OCI-LY1 (cell line): ENCODE measurements at regions not wholly inside any gene's neighbourhood (a gene's known extent, or its start where the extent isn't known, plus 50 kb on each side); places are given as distances from the start of the nearest gene placed in this dataset.

Experiments
- H2AFZ ChIP-seq: fragments of 200-600 bp; sonication (generic), shearing (Covaris generic); 2 replicates; pipeline ENCODE4 v1.6.0; 2014; ENCODE audit warnings: antibody characterized with exemption, mild to moderate bottlenecking, low read length
- H3F3A ChIP-seq: fragments of 200-600 bp; sonication (generic), shearing (Covaris generic); 2 replicates; pipeline ENCODE4 v1.6.0; 2014; ENCODE audit warnings: mild to moderate bottlenecking, antibody characterized with exemption, low read length, moderate library complexity; ENCODE audit not compliant: insufficient read depth
- H3K27ac ChIP-seq: fragments of 200-600 bp; sonication (generic); 2 replicates; pipeline ENCODE4 v1.5.1; 2014; ENCODE audit warnings: low read length, mixed run types, mild to moderate bottlenecking, low read depth; ENCODE audit not compliant: poor library complexity, severe bottlenecking
- H3K27me3 ChIP-seq: fragments of 200-600 bp; sonication (generic); 2 replicates; pipeline ENCODE4 v1.6.0; 2014; ENCODE audit warnings: antibody characterized with exemption, mild to moderate bottlenecking, low read length, moderate library complexity; ENCODE audit not compliant: insufficient read depth
- H3K36me3 ChIP-seq: fragments of 200-600 bp; sonication (generic); 2 replicates; pipeline ENCODE4 v1.6.1; 2014; ENCODE audit warnings: mild to moderate bottlenecking, antibody characterized with exemption, low read length, moderate library complexity, mixed read lengths; ENCODE audit not compliant: insufficient read depth
- H3K4me1 ChIP-seq: fragments of 200-600 bp; sonication (generic); 2 replicates; pipeline ENCODE4 v1.5.1; 2014; ENCODE audit warnings: mild to moderate bottlenecking, low read length, moderate library complexity; ENCODE audit not compliant: insufficient read depth, severe bottlenecking
- H3K4me2 ChIP-seq: fragments of 200-600 bp; sonication (generic), shearing (Covaris generic); 2 replicates; pipeline ENCODE4 v1.6.1; 2014; ENCODE audit warnings: low read length
- H3K4me3 ChIP-seq: fragments of 200-600 bp; sonication (generic); 2 replicates; pipeline ENCODE4 v1.5.1; 2014; ENCODE audit warnings: low read length, low read depth, mild to moderate bottlenecking, mixed read lengths; ENCODE audit not compliant: poor library complexity, severe bottlenecking
- H3K79me2 ChIP-seq: fragments of 200-600 bp; shearing (Covaris generic); 2 replicates; pipeline ENCODE4 v1.6.1; 2016; ENCODE audit warnings: mixed run types, low read length, mixed read lengths; ENCODE audit not compliant: insufficient read depth
- H3K9ac ChIP-seq: fragments of 200-600 bp; sonication (generic), shearing (Covaris generic); 2 replicates; pipeline ENCODE4 v1.6.1; 2014; ENCODE audit warnings: mild to moderate bottlenecking, low read length, mixed read lengths
- H3K9me2 ChIP-seq: fragments of 200-600 bp; sonication (generic), shearing (Covaris generic); 2 replicates; pipeline ENCODE4 v1.6.1; 2014; ENCODE audit warnings: low read depth, mild to moderate bottlenecking, low read length, mixed read lengths
- H3K9me3 ChIP-seq: fragments of 200-600 bp; shearing (Covaris generic); 2 replicates; pipeline ENCODE4 v1.6.1; 2014; ENCODE audit warnings: low read length, mixed read lengths
- H4K20me1 ChIP-seq: fragments of 200-600 bp; sonication (generic), shearing (Covaris generic); 2 replicates; pipeline ENCODE4 v1.6.0; 2016; ENCODE audit warnings: mild to moderate bottlenecking, low read length; ENCODE audit not compliant: insufficient read depth
- EZH2 ChIP-seq: fragments of 200-600 bp; sonication (generic), shearing (Covaris generic); IDR thresholded peaks from 2 replicates; pipeline ENCODE4 v1.8.0; 2017; ENCODE audit warnings: borderline replicate concordance, mixed run types, mild to moderate bottlenecking, antibody characterized with exemption, low read length, moderate library complexity, mixed read lengths
- TF ChIP-seq, protein P1 (sequence below): fragments of 200-600 bp; sonication (generic), shearing (Covaris generic); IDR thresholded peaks from 2 replicates; pipeline ENCODE4 v1.5.1; 2017; ENCODE audit warnings: mild to moderate bottlenecking, antibody characterized with exemption, low read length, moderate library complexity, mixed read lengths

DNA sequence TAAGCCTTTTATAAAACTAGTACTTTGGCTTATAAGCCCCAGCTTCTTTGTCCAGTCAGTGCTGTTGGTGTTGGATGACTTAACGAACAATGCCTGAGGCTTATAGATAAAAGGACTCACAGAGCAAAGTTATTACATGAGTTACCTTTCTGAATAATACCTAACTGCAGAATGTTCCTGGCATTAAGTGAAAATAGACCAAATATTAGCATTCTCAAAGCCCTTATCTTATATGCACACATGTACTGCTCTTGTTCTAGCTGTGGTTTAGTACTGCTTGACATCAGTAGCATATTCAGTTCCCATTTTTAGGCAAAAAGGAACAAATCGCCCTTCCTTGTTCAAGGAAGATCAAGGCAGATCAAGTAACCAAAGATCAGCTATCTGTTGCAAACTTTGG, 131.6 kb downstream of the ZNF330 start:
- Histone ChIP-seq H3K9me2 (no peaks in the 10 kb centered on the region), H3K9ac (no peak overlapping the region), H3K27ac (no peak overlapping the region), H3K79me2 (no peaks in the 10 kb centered on the region), H3K4me2 (no peak overlapping the region), H3K4me3 (no peak overlapping the region), H3K27me3 (no peaks in the 10 kb centered on the region), H2AFZ (no peak overlapping the region), H3K9me3 (no peaks in the 10 kb centered on the region), H3K36me3 (no peaks in the 10 kb centered on the region), H4K20me1 (no peaks in the 10 kb centered on the region), H3K4me1 (no peaks in the 10 kb centered on the region), H3F3A (no peaks in the 10 kb centered on the region)
- TF ChIP-seq EZH2, result no peak
- TF ChIP-seq, protein P1, sequence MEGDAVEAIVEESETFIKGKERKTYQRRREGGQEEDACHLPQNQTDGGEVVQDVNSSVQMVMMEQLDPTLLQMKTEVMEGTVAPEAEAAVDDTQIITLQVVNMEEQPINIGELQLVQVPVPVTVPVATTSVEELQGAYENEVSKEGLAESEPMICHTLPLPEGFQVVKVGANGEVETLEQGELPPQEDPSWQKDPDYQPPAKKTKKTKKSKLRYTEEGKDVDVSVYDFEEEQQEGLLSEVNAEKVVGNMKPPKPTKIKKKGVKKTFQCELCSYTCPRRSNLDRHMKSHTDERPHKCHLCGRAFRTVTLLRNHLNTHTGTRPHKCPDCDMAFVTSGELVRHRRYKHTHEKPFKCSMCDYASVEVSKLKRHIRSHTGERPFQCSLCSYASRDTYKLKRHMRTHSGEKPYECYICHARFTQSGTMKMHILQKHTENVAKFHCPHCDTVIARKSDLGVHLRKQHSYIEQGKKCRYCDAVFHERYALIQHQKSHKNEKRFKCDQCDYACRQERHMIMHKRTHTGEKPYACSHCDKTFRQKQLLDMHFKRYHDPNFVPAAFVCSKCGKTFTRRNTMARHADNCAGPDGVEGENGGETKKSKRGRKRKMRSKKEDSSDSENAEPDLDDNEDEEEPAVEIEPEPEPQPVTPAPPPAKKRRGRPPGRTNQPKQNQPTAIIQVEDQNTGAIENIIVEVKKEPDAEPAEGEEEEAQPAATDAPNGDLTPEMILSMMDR, result no peak

DNA sequence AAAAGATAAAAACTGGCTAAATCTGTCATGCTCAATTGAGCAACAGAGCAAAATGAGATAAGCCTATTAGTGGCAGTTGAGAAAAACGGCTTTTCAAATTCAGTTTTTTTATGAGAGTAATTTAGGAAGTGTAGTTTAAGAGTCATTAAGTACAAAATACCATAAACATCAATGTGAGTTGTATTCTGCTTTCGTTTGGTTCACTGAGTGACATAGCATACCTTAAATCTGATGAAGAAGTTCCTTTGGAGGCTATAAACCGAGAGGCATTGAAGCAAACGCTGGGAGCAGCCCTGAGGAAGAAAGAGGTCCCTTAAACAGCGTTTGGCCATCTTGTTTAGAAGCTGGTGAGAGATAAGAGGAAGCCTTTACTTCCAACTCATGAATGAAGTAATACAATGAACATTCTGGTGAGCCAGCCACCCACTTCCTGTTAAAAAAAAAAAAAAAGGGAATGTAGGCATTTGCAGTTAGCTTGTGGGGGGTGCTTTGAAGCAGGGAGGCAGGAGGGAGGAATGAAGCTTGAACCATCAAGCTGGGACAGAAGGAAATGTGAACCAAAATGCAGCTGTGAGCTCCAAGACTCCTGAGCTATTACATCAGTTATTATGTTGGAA, 132.3 kb downstream of the ZNF330 start:
- no peak overlapping the region for H2AFZ ChIP-seq
- no peak overlapping the region for H3K27ac ChIP-seq
- H4K20me1 ChIP-seq, result no peaks in the 10 kb centered on the region
- TF ChIP-seq EZH2, result no peak
- TF ChIP-seq, protein P1, result no peak
- H3K9ac ChIP-seq, result no peak overlapping the region
- no peaks in the 10 kb centered on the region for H3K9me3 ChIP-seq
- no peaks in the 10 kb centered on the region for H3K4me1 ChIP-seq
- H3K36me3 ChIP-seq, result no peaks in the 10 kb centered on the region
- no peaks in the 10 kb centered on the region for H3K79me2 ChIP-seq
- H3F3A ChIP-seq, result no peaks in the 10 kb centered on the region
- no peaks in the 10 kb centered on the region for H3K9me2 ChIP-seq
- no peak overlapping the region for H3K4me2 ChIP-seq
- no peak overlapping the region for H3K4me3 ChIP-seq
- H3K27me3 ChIP-seq, result no peaks in the 10 kb centered on the region

DNA sequence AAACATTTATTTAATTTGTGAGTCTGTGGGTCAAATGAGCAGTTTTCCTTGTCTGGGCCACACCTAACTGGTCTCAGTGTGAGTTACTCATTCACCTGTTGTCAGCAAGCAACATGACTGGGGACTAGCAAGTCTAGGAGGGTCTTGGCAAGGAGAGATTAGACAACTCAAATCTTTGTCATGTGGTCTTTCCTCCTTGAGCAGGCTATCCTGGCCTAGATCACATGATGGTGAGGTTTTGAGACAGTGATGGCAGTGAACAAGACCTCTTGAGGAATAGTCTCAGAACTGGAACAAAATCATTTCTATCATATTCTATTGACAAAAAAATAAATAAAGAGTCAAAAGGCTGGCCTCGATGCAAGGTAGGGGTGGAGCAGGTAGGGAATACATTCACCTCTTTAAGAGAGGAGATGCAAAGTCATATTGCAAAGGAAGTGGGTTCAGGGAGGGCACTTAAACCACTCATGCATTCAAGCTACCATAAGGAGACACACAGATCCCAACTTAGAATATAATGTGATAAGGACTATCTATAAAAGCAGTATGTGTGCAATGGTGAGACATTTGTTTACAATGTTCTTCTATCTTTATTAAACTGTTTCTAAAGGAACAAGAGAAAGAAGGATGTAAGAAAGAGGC, 135.7 kb downstream of the ZNF330 start:
- Histone ChIP-seq H3K4me2 (no peak overlapping the region), H3K9ac (no peak overlapping the region), H4K20me1 (no peaks in the 10 kb centered on the region), H3K36me3 (no peaks in the 10 kb centered on the region), H3K4me3 (no peak overlapping the region), H3K9me3 (no peaks in the 10 kb centered on the region), H3K79me2 (no peaks in the 10 kb centered on the region), H3K9me2 (no peaks in the 10 kb centered on the region), H3K4me1 (no peaks in the 10 kb centered on the region), H3K27ac (no peak overlapping the region), H2AFZ (no peak overlapping the region), H3K27me3 (no peaks in the 10 kb centered on the region), H3F3A (no peaks in the 10 kb centered on the region)
- TF ChIP-seq, protein P1, result no peak
- no peak for TF ChIP-seq EZH2
